H1 (cell line): ENCODE measurements at regions not wholly inside any gene's neighbourhood (a gene's known extent, or its start where the extent isn't known, plus 50 kb on each side); places are given as distances from the start of the nearest gene placed in this dataset.

Source experiments
- CBX5 ChIP-seq: fragments of 300-800, 300-1000 bp; sonication (generic); IDR thresholded peaks from 2 replicates; pipeline ENCODE4 v1.7.1; 2016; ENCODE audit warnings: antibody characterized with exemption, low read length, low read depth
- E2F6 ChIP-seq: IDR thresholded peaks from 2 replicates; pipeline ENCODE4 v1.6.1; 2012; ENCODE audit warnings: inconsistent platforms
- GTF2F1 ChIP-seq: IDR thresholded peaks from 2 replicates; pipeline ENCODE4 v1.6.1; 2012; ENCODE audit warnings: low read depth, low read length, improper control_type of control experiment, borderline replicate concordance
- SP2 ChIP-seq: IDR thresholded peaks from 2 replicates; pipeline ENCODE4 v1.6.1; 2012; ENCODE audit warnings: mild to moderate bottlenecking, low read length, inconsistent platforms

- TF ChIP-seq E2F6 (no peak), SP2 (no peak), GTF2F1 (no peak), CBX5 (no peak)
Observed at GRCh38 chr12:92437452-92437851, 265.3 kb upstream of the PLEKHG7 start (continued).
